GM18517 (cell line): ENCODE measurements at regions not wholly inside any gene's neighbourhood (a gene's known extent, or its start where the extent isn't known, plus 50 kb on each side); places are given as distances from the start of the nearest gene placed in this dataset.

Source experiments
- ATAC-seq: cut with Tn5 transposase; IDR thresholded peaks from one replicate; pipeline ENCODE4 v1.9.1; 2021; ENCODE audit warnings: mild to moderate bottlenecking, moderate library complexity; ENCODE audit not compliant: unreplicated experiment

DNA sequence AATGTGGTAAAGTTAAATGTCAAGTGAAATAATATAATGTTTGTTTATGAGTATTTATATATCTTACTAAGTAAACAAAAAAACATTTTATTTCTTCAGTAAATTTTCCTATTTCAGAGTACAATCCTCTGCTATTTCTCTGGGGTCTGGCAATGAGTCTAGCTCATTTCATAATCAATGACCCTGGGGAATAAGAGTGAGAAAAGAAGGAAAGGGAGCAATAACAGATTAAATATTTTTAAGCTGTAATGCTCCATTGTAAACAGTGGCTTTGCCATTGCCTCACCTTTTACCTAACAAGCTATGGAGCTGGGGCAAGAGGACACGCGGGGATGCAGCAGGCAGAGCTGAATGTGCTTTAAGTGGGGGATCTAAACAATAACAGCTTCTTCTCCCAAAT, 1071.9 kb downstream of the FLRT2 start:
- no peak for ATAC-seq

DNA sequence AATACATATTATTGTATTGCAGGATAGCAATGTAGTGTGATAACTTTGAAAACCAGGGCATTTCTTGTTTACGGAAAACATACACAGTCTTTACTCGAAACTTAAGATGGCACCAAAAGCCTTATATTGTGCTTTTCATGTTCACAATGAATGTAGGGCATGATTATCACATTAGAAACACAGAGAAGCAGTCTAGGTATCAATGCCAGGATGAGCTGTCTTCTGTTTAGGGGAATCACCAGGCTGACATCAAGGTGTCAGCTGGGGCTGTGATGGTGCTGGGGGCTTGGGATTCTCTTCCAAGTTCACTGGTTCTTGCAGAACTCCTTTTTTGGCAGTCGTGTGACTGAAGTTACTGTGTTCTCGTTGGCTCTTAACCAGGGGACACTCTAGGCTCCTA, 1067.3 kb downstream of the FLRT2 start:
- no peak for ATAC-seq

DNA sequence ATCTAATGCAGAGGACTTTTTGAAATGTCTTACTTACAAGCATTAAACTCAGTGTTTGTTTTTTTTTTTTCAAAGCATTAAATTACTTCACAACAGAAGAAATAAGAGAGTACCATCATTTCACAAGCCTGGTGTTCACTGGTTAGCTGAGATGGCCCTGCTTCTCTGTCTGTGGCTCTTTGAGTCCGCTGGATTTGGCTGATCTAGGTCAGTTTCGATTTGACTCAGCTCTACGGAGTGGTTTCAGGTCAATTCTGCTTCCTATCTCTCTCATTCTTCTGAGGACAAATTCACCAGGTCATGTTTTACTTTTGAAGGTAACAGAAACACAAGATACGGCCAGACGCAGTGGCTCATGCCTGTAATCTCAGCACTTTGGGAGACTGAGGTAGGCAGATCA, 1066.1 kb downstream of the FLRT2 start:
- no peak for ATAC-seq

DNA sequence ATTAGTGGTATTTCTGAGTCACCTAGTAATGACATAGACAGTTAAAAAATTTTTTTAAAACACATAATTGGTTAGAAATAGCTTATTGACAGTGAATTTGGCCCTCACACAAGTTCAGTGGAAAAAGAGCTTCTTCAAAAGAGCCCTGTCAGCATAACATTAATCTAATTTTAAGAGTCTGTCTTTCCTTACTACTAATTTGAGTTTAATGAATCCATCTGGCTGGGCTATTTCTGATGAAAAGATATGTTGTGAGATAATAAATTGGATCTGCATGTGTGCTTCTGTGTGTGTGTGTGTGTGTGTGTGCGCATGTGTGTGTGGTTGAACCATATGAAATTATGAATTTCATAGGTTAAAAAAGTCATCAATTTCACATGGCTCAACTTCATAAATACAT, 1045.2 kb downstream of the FLRT2 start:
- no peak for ATAC-seq

DNA sequence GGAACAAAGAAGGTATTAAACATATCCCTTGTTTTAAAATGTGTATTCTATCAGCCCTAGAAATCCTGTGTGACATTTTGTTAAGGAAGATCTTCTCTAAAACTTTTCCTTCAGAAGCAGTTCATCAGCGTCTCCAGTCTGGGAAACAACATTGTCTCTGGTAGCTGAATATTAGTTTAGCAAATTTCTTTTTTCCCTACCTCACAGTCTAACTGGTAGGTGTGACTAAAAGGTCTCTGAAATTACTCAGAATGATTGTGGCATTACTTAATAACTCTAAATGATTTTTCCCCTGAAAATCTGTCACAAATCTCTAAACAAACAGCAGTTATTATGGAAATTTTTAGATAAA, 1044.8 kb downstream of the FLRT2 start:
- ATAC-seq = no peak

DNA sequence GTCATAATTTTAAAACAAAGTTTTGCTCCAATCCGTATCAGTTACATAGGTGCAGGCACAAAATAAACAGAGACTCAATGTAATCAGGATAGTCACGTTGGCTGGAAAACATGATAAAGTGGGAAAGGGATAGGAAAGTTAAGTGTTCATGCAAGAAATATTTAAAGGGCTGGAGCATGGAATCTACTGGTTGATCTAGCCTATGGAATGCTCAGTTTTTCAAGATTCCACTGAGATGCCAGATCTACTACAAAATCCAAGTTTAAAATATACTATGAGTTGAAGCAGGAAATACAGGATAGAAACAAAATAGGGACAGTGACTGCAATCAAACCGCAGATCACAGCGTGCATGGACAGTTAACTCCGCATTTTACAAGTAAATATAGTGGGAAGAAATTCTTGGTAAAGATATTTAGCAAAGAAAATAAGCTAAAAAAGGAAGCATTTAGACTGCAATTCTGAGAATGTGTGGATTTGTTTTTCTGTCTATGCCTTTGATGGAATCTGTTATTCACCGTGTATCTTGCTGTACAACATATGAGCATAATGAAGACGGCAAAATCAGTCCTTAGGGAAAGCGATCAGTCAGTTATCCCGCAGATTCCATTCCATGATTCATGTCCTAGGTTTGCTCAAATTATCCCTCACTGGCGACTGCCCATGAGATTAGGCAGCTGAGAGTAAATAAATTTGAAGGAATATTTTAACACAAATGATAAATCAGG, 1044.3 kb downstream of the FLRT2 start:
- ATAC-seq = no peak

DNA sequence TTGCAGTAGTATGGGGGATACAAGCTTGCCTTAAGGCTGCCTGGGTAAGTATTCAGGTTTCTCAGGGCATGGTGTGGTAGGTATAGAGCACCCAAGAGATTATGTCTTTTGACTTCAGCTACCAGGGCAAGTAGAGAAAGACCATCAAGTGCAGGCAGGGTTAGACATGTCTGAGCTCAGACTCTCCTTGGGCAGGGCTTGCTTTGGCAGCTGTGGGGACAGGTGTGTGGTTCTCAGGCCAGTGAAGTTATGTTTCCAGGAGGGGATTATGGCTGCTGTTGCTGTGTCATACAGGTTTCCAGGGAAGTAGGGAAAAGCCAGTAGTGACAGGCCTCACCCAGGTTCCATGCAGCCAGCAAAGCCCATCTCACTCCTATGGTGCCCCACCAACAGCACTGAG, 1040.4 kb downstream of the FLRT2 start:
- ATAC-seq = no peak

DNA sequence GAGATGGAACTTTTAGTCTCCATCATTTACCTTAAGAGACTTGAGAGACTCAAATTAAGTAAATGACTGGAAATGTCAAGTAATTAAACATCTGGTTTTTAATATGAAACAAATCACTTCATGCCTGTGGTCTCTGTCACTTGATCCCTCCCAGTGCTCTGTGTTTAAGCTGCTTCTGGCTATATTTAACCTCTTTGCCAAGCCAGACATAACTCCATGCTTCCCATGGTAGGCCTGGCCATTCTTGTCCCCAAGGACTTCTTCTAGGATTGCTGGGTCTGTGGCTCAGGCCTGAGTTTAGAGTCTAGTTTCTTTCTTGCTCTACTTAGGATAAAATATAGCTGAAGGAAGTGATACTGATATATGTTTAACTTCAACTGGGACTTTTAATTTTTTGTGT, 1013.6 kb downstream of the FLRT2 start:
- no peak for ATAC-seq

DNA sequence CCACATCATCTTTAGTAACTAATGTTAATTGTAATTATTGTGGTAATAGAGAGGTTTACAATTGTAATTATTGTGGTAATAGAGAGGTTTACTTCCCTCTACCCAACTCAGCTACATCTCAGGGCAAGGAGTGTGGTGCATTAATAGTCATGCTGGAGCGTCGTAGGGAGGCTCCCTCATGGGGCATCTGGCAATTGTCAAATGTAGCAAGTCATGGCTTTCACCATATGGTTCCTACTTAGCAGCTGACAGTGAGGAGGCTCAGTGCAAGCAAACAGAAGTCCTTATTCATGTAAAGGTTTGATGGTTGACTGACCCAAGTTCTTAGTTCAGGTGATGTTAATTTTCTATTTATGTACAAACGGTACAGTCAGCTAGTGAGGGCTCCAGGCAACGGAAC, 1012.0 kb downstream of the FLRT2 start:
- no peak for ATAC-seq

DNA sequence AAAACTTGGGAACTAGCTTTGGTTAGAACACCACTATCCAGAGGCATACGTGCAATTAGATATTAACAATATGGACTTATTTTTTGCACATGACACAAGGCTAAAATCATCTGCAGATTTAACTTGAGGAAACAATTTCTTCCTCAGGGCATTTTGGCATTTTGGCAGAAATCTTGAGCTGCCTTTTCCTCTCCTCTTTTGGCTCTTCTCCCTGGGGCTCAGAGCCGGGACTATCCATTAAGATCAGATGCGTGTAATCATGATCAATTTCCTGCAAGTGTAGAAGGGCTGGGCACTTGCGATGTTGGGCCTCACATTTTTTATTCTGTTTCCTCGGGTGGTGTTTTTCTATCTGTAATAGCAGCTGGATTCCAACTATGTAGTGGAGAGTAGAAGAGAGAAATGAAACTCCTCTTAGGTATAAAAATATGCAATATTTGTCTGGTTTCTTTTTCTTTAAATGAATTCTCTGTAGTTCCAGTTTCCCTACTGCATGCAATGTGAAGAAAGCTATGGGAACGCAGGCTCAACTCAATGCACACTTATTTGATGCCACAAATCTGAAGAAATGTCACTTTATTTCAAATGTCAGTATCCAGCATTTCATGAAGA, 1010.8 kb downstream of the FLRT2 start:
- ATAC-seq = no peak

DNA sequence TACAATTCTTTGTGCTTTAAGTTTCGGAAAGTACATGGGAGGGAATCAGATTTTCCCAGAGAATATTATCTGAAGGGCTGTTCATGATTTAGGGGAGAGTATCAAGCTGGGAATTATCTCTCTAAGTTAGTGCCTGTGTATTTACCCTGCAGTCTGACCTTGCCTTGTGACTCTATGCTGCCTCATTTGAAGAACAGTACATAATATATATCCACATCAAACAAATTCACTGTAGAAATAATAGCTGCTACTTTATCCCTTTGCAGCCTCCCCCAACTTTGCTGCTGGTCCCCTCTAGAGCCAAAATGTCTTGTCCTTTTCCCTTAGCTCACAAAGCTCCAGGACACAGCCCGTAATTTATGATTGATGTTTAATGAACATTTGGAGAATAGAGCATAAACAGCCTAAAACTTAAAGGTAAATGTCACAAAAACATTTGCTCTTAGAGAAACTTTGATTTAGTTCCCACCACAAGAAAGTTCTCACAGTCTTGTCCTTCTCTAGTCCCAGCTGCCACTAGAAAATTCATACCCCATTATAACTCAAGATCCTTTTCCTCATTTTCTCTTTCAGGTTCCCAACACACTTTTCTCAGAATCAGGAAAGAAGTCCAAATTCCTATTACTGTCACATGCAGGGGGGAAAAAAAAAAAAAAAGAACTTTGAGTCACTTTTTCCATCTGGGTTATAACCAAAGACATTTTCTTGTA, 1009.6 kb downstream of the FLRT2 start:
- no peak for ATAC-seq

DNA sequence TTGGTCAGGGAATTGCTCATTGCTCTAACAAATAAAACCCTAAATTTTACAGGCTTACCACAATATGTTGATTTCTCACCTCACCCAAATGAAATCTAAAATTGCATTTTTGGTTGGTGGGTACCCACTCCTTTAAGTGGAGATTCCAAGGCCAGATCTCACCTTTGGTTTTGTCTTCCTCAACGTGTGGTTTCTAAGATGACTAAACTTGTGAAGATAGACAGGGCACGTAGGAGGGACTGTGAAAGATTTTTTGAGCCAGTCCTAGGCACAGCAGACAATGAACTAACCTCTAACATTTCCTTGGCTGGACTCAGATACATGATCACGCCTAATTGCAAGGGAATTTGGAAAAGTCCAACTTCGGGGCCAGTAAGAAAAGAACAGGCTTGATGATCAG, 1003.9 kb downstream of the FLRT2 start:
- ATAC-seq = no peak

DNA sequence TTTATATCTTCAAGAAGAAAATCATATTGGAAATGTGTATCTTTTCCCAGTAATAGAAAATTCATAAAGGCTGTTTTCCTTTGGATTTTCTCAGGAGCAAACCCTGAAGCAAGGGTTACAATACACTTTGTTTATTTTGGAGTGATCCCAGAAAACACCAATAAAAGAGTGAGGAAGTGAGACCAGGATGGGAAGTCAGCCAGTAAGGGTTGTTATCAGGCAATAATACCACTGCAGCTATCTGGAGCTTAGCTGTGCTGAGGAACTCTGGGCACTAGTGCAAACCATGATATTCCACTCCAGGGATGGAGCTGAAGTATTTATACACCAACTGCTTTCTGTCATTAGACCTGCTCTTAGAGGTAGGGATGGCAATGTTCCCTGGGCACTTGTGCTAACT, 1002.3 kb downstream of the FLRT2 start:
- ATAC-seq = no peak

DNA sequence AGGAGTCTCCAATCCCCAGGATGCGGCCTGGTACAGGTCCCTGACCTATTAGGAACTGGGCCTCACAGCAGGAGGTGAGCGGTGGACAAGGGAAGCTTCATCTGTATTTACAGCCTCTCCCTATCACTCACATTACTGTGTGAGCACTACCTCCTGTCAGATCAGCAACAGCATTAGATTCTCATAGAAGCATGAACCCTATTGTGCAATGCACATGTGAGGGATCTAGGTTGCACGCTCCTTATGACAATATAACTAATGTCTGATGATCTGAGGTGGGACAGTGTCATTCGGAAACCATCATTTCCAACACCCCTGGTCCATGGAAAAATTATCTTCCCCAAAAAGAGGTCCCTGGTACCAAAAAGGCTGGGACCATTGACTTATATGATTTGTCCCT, 1000.5 kb downstream of the FLRT2 start:
- no peak for ATAC-seq

DNA sequence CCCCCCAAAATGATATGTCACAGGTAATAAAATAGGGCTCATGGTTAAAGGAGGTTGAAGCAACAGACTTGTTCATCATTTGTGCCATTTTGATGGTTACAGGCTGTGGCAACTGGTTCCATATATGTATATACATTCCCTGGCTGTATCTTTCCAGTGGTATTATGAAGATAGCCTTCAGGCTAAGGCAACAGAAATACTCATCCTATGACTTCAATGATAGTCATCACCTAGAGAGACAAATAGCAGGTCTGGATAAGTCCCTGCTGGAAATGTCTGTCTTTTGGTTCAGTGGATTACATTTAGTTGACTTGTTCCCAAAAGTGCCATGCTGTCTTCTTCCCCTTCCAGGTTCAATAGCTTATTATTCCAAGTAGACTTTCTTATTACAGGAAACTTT, 997.4 kb downstream of the FLRT2 start:
- ATAC-seq = no peak

DNA sequence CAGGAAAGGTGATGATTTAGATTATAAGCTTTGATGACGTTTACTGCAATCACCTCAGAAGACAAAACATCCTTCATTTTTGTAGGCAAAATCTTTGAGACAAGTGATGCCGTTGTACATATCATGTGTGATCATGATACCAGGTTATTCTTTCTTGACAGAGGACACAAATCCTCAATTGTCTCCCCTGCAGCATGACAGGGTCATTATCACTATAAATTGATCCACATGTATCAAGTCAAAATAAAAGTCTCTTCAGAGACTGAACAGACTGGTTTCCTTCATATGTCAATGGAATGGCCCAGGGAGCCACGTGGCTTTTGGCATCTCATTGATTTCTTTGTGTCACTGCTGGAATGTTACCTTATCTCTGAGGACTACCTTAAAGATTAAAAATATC, 995.7 kb downstream of the FLRT2 start:
- no peak for ATAC-seq

DNA sequence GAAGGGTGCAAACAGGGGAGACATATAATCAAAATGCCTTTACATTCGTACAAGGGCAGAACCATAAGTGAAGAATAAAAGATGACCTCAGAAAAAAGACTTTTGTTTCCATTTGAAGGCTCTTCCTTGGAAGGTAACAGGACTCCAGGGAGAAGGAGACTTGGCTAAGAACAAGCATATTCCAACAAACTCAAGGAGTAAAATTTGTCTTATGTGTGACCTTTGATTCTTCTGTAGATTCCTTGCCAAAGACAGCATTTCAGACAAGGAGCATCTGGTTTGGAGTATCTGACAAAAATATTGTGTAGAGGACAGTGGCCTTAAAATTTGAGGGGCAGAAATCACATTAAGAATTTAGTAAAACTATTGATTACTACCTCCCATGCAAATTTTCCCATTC, 991.9 kb downstream of the FLRT2 start:
- no peak for ATAC-seq

DNA sequence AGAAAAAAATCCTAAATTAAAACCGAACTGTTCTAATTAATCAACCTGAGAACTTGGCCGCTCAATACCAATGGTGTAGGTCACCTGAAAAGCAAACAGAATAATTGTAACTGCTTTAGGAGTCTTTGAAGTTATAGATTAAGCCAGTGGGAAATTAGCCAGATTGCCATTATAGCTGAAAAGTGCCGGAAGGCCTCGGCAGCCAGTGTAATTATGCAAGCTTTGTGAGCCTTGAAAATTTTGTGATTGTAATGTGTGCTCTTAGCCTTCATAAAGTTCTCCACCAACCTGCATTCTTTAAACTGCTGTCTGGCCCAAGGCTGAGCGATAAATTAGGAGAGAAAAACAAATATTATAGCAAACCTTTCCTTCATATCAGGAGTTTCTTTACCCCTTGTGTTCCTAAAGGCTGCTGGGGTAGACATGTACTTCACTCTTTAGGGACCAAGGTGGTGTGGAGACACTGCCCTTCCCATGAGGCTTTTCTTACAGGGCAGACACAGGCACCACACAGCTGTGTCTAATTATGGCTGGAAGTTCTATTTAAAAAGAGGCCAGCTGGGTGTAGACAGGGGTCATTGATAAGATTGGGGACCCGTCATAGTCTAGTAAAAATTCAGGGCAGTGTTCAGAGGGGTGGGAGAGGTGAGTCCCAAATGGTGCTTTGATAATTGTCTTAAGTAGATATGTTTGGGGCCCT, 991.2 kb downstream of the FLRT2 start:
- ATAC-seq = no peak

DNA sequence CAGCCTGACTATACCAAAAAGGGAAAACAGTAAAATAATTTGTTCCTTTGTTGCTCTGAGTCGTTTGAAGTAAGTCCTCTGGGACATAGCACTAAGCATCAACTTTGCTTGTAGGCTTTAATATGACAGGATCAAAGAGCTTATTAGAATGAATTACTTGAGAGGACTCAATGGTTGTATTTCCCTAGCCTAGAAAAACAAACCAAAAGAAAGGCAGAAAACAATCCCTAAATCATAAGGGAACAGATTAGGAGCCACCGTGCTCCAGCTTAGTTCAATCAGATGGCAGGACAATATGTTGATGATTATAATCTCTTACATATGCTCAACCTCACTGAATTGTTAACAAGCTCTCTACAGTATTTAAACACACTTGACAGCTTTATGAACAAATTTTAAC, 988.4 kb downstream of the FLRT2 start:
- ATAC-seq = no peak

DNA sequence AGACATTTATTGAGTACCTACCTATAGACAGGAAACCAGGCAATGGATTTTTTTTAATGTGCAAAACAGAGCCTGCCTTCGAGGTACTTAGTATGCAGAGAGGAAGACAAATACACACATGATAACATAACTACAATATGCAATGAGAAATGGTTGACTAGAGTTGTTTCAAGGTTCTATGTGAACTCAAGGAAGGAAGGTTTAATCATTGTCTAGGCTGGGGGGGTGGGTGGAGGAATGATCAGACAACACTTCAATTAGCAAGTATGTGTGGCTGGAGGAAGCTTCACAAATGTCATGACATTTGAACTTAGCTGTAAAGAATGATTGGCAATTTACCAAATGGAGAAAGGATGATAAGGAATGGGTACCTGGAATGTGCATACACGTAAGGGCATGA, 985.3 kb downstream of the FLRT2 start:
- no peak for ATAC-seq

DNA sequence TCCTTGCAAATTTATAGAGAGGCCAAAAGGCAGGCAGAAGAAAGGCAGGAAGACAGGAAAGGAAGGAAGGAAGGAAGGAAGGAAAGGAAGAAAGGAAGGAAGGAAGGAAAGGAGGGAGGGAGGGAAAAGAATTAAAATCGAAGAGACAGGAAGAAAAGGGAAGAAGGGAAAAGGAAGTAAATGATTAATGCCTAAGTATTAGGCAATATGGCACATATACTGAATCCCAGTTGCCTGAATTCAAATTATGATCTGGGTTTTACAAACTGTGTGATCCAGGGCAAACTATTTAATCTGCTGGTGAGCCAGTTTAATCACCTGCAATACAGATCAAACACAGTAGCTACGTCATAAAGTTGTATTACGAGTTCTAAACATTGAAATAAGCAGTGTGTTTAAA, 983.6 kb downstream of the FLRT2 start:
- ATAC-seq = no peak

DNA sequence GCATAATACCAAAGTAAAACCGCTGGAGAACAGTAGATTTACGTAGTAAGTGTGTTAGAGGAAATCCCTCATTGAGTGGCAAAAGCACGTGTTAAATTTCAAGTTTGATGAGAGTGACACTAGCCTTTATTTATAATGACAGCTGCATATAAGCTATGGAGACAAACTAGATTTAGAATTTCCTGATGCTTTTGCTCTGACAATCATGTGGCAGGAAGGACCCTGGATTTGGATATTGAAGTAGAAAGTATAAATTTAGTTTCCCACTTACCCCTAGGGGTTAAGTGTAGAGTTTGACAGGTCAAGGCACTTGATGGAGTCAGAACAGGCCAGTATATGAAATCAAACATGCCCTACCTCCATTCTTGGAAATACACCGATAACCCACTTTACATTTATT, 983.1 kb downstream of the FLRT2 start:
- ATAC-seq = no peak
